ENCODE measurements at regions not wholly inside any gene's neighbourhood (a gene's known extent, or its start where the extent isn't known, plus 50 kb on each side); places are given as distances from the start of the nearest gene placed in this dataset.

GRCh38 chr20:11539450-11539849 is 378.2 kb upstream of the BTBD3 start:
- H3K4me3 ChIP-seq: no peak overlapping the region
- H3K27ac ChIP-seq: no peak overlapping the region

GRCh38 chr20:11540558-11540957 is 377.1 kb upstream of the BTBD3 start:
- no peak overlapping the region for H3K27ac ChIP-seq
- no peak overlapping the region for H3K4me3 ChIP-seq

DNA sequence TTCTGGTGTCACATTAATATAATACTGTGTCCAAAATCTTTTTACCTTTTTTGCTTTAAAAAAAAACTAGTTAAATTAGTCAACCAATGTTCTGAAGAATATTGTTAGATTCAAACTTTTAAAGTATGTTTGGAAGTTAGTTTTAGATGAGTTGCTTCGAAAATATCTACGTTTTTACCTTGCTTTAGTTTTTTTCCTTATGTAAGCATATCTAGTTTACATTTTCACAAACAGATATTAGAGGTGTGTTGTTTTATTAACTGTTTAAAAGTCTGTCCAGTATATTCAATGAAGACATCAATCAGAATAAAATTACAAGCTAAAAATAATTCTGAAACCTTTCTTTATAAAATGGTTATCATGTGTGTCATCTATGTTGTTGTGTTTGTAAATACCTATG is 375.0 kb upstream of the BTBD3 start:
- Histone ChIP-seq H3K27ac (no peak overlapping the region), H3K4me3 (no peak overlapping the region)

GRCh38 chr20:11544029-11544678 is 373.5 kb upstream of the BTBD3 start:
- H3K27ac ChIP-seq: no peak overlapping the region

GRCh38 chr20:11546939-11547338 is 370.8 kb upstream of the BTBD3 start:
- H3K27ac ChIP-seq: no peak overlapping the region
- no peak overlapping the region for H3K4me3 ChIP-seq

More at GRCh38 chr20:11544029-11544678, 373.5 kb upstream of the BTBD3 start:
- no peak overlapping the region for H3K4me3 ChIP-seq

GRCh38 chr20:11549172-11550103 is 368.3 kb upstream of the BTBD3 start:
- H3K27ac ChIP-seq: no peak overlapping the region
- H3K4me3 ChIP-seq: no peak overlapping the region

- H3K4me3 ChIP-seq: no peak overlapping the region
- H3K27ac ChIP-seq: no peak overlapping the region
Observed at GRCh38 chr20:11550657-11551338, 366.9 kb upstream of the BTBD3 start.

DNA sequence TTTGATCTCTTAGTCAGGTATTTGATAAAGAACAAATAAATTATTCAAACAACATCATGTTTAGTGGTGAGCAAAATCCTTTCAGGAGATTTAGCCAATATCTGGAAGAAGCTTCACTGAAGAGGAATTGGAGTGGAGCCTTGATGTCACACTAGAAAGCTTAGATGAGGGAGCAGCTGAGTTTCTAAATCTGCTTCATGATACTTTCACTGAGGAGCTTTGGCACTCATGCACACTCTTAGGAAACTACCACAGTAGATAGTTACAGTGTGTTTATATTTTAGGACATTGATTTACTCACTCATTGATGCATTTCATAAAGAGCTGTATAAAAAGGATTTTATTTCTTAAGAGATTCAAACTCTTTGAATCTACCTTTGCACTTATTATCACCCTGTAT is 366.2 kb upstream of the BTBD3 start:
- Histone ChIP-seq H3K27ac (no peak overlapping the region), H3K4me3 (no peak overlapping the region)

- Histone ChIP-seq H3K4me3 (no peak overlapping the region), H3K27ac (no peak overlapping the region)
Observed at GRCh38 chr20:11553603-11554002, 364.1 kb upstream of the BTBD3 start.

- Histone ChIP-seq H3K27ac (no peak overlapping the region), H3K4me3 (no peak overlapping the region)
Observed at GRCh38 chr20:11555510-11555909, 362.2 kb upstream of the BTBD3 start.

- no peak overlapping the region for H3K4me3 ChIP-seq
- no peak overlapping the region for H3K27ac ChIP-seq
Observed at GRCh38 chr20:11556410-11556809, 361.3 kb upstream of the BTBD3 start.

- Histone ChIP-seq H3K4me3 (no peak overlapping the region), H3K27ac (no peak overlapping the region)
Observed at GRCh38 chr20:11564491-11564890, 353.2 kb upstream of the BTBD3 start.

DNA sequence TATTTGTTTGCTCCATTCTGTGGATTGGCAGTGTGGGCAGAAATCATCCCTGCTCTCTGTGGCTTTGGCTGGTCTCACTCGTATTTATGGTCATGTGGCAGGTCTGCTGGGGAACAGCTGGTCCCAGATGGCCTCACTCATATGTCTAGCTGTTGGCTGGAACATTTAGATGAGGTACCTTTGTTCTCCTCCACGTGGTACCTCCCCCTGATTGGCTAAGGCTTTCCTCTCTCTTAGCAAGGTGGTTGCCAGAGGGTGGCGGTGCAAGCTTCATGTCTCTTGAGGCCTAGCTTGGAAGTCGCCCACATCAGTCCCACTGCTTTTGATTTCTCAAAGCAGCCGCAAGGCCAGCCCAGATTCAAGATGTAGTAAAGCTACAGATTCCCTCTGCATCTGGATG is 348.5 kb upstream of the BTBD3 start:
- H3K4me3 ChIP-seq: no peak overlapping the region
- H3K27ac ChIP-seq: no peak overlapping the region

DNA sequence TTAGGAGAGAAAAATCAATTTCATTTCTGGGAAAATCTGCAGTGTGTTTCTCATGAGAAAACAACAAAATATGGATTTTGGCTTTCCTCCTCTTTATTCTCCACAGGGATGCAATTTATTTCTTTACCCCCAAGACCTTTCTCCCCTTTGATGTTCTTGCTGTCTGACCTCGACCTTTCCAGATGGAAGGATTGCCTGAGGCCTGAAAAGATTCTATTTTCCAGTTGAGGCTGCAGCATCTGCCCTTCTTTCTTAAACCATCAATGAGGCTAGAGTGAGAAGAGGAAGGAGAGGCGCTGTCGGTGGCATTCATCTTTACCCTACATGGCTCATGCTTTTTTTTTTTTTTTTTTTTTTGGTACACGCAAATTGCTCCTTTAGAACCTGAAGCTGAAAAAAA is 344.2 kb upstream of the BTBD3 start:
- Histone ChIP-seq H3K4me3 (no peak overlapping the region), H3K27ac (no peak overlapping the region)

DNA sequence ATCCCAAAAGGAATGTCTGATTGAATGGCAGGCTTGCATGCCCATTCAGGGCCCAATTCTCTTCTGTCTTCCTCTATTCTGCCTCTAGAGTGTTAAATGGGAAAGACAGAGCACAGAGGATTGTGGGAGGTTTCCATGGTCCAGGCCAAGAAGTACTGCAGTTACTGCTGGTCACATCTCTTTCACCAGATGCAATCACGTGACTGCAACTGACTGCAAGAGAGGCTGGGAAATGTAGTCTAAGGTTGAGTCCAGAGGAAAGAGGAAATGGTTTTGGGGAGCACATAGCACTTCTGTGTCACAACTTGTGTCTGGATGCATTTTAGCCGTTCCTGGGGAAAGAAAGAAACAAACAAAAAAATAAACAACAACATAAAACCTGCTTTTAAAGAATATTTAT is 336.4 kb upstream of the BTBD3 start:
- no peak overlapping the region for H3K27ac ChIP-seq
- no peak overlapping the region for H3K4me3 ChIP-seq

- H3K4me3 ChIP-seq: no peak overlapping the region
- no peak overlapping the region for H3K27ac ChIP-seq
Observed at GRCh38 chr20:11582060-11582459, 335.6 kb upstream of the BTBD3 start.

DNA sequence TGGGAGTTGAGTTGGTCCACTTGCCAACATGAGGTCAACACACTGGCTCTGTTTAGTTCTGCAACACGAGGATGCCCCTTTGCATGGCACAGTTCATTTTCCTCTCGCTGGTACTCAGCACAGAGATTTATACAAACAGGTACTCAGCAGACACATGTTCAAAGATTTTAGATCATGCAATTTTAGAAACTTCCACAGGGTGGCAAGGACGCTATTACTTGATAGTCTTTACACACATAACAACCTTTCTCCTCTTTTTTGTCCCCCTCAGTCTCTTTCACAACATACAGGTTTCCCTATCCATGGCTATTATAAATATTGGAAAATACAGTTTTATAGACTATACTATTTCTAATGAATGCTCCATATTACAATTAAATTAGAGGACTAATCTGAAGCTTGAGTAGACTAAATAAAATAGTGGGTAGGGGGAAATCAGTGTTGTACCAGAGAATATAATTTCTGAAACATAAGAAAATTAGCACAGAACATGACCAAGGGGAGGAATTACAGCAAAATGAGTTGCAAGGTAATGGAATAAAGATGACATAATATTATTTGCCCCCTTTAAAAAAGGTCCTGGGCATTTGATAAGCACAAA is 331.8 kb upstream of the BTBD3 start:
- Histone ChIP-seq H3K4me3 (no peak overlapping the region), H3K27ac (no peak overlapping the region)

DNA sequence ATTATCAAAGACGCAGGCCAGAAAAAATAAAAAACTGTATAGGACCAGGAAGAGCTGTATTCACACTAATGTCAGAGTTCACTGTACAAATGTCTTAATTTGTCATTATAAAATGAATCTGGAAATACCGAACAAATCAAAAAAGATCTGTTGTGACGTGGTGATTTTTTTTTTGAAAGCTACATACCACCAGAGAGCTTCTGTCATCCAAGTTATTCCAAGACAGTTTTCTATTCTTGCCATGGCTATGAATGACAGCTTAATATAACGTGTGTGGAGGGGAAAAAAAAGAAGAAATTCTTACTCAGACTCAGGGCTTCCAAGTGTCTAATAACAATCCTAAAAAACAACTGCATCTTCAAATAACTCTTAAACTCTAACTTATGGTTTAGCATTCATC is 328.8 kb upstream of the BTBD3 start:
- Histone ChIP-seq H3K27ac (no peak overlapping the region), H3K4me3 (no peak overlapping the region)

- H3K27ac ChIP-seq: no peak overlapping the region
- H3K4me3 ChIP-seq: no peak overlapping the region
Observed at GRCh38 chr20:11591965-11592364, 325.7 kb upstream of the BTBD3 start.

DNA sequence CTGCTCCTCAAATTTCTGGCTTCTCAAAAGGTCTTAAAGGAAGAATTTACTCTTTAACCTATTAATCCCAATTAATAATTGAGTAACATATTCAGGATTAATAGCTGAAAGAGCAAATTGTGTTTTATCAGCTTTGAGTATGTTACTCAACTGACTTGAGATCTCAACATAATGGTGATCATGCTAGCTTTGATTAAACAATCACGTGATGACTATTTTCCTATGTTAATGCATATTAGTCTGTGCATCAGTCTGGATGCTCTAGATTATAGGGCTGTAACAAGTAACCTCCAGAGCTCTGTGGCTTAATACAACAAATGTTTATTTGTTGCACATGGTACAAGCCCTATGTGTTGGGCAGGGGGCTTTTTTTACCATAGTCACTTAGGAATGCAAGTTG is 313.4 kb upstream of the BTBD3 start:
- Histone ChIP-seq H3K27ac (no peak overlapping the region), H3K4me3 (no peak overlapping the region)

Data from skin epidermis (tissue), 12 donors.